ENCODE measurements at regions not wholly inside any gene's neighbourhood (a gene's known extent, or its start where the extent isn't known, plus 50 kb on each side); places are given as distances from the start of the nearest gene placed in this dataset.

- TF ChIP-seq REST (IDR thresholded peaks at IDR 0.05; ENCODE audit: unreplicated experiment) (no peak), POLR2AphosphoS5 (IDR thresholded peaks at IDR 0.05; ENCODE audit: low read depth) (no peak), CTCF (conservative IDR thresholded peaks at IDR 0.05; ENCODE audit: low read depth in 2 of 2) (no peak)
Observed at GRCh38 chr9:38149647-38150046, 80.6 kb upstream of the SHB start.

Measured in GM23338 (cell line).